Transverse colon (tissue), 4 donors: ENCODE measurements at regions not wholly inside any gene's neighbourhood (a gene's known extent, or its start where the extent isn't known, plus 50 kb on each side); places are given as distances from the start of the nearest gene placed in this dataset.

Experiments used
- EP300 ChIP-seq: sonication (generic); formaldehyde crosslinking; IDR thresholded peaks from one replicate; pipeline ENCODE4 v1.6.1; 2017; ENCODE audit warnings: antibody characterized with exemption, low read depth
- POLR2A ChIP-seq: fragments of 450-650 bp; IDR thresholded peaks from one replicate; pipeline ENCODE4 v1.6.1; 2016; ENCODE audit warnings: antibody characterized with exemption, mild to moderate bottlenecking, moderate library complexity
- POLR2AphosphoS5 ChIP-seq, 3 donors: sonication (generic); formaldehyde crosslinking; IDR thresholded peaks; one replicate each; pipeline ENCODE4 v1.6.1; 2016; ENCODE audit warnings: antibody characterized with exemption in 3 of 3
- TF ChIP-seq, protein P1 (sequence below), 5 experiments: fragments of 200-600 bp in 3 of 5; fragments of 450-650 bp in 2 of 5; sonication (generic) in 3 of 5; IDR thresholded peaks; 1 replicate in 2 of 5; 2 replicates in 3 of 5; pipeline ENCODE4 v1.5.1; 2016 to 2017; ENCODE audit warnings: antibody characterized with exemption in 5 of 5, inconsistent platforms in 3 of 5, mild to moderate bottlenecking in 2 of 5, moderate library complexity in 1 of 5

DNA sequence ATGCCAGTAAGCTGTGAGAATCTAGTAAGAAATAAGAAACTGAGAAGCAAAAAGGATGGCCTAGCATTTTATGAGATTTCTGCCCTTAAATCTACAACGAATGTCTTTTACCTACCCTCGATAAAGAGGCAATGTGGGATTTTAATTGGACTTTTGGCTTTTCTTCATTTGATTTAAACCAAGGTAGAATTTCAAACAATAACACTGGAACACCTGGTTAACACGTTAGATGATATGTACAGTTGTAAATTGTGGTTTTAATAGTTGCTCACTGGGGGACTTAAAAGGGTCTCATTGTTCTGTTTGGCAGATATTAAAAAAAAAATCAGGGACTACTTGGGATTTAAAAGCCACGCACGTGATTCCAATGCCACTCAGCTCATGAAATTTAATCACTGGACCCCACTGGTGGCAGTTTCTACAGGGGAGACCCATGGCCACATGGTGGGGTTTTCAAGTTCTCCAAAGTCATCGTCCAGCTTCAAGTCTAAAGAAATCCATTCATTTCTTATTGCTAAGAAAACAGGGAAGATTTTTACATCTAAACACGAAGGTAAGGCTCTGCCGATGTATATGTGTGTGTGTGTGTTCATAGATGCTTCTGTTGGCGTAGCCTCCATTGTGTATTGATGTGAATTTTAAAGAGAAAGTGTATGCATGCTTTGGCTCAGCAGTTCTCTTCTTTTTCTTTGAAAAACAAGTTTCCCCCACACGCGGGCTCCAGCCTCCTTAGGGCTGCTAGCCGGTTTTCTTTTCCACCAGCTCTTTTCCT, 588.6 kb upstream of the MKI67 start:
- TF ChIP-seq, protein P1, sequence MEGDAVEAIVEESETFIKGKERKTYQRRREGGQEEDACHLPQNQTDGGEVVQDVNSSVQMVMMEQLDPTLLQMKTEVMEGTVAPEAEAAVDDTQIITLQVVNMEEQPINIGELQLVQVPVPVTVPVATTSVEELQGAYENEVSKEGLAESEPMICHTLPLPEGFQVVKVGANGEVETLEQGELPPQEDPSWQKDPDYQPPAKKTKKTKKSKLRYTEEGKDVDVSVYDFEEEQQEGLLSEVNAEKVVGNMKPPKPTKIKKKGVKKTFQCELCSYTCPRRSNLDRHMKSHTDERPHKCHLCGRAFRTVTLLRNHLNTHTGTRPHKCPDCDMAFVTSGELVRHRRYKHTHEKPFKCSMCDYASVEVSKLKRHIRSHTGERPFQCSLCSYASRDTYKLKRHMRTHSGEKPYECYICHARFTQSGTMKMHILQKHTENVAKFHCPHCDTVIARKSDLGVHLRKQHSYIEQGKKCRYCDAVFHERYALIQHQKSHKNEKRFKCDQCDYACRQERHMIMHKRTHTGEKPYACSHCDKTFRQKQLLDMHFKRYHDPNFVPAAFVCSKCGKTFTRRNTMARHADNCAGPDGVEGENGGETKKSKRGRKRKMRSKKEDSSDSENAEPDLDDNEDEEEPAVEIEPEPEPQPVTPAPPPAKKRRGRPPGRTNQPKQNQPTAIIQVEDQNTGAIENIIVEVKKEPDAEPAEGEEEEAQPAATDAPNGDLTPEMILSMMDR (IDR thresholded peaks at IDR 0.05), result no peak
- TF ChIP-seq POLR2A (no peak), POLR2AphosphoS5 (IDR thresholded peaks at IDR 0.05) (no peak), EP300 (no peak)
